HepG2 (cell line): ENCODE measurements at regions not wholly inside any gene's neighbourhood (a gene's known extent, or its start where the extent isn't known, plus 50 kb on each side); places are given as distances from the start of the nearest gene placed in this dataset.

Source experiments
- ARNTL ChIP-seq: sonication (generic); formaldehyde crosslinking; IDR thresholded peaks from 2 replicates; pipeline ENCODE4 v1.4.0; 2020; ENCODE audit warnings: mild to moderate bottlenecking, missing genetic modification reagents
- JDP2 ChIP-seq: sonication (generic); formaldehyde crosslinking; IDR thresholded peaks from 2 replicates; pipeline ENCODE4 v1.8.1; 2022; ENCODE audit warnings: missing genetic modification reagents, borderline replicate concordance
- KAT7 ChIP-seq: IDR thresholded peaks from 2 replicates; pipeline ENCODE4 v1.6.1; 2018; ENCODE audit warnings: borderline replicate concordance, missing compliant biosample characterization
- REPIN1 ChIP-seq: sonication (generic); formaldehyde crosslinking; IDR thresholded peaks from 2 replicates; pipeline ENCODE4 v1.8.0; 2022; ENCODE audit warnings: missing genetic modification reagents, low read depth, mild to moderate bottlenecking, borderline replicate concordance
- SETDB1 ChIP-seq: sonication (generic); formaldehyde crosslinking; IDR thresholded peaks from 2 replicates; pipeline ENCODE4 v1.5.1; 2020; ENCODE audit warnings: missing genetic modification reagents, mild to moderate bottlenecking, borderline replicate concordance
- ZNF10 ChIP-seq: sonication (generic); formaldehyde crosslinking; IDR thresholded peaks from 2 replicates; pipeline ENCODE4 v1.4.0; 2020; ENCODE audit warnings: mild to moderate bottlenecking, low read depth, missing genetic modification reagents, borderline replicate concordance
- ZNF12 ChIP-seq: sonication (generic); formaldehyde crosslinking; IDR thresholded peaks from 2 replicates; pipeline ENCODE4 v1.5.0; 2020; ENCODE audit warnings: missing genetic modification reagents
- TF ChIP-seq, protein P1 (sequence below): sonication (generic); formaldehyde crosslinking; IDR thresholded peaks from 2 replicates; pipeline ENCODE4 v1.9.0; 2021; ENCODE audit warnings: mild to moderate bottlenecking, missing genetic modification reagents
- TF ChIP-seq, protein P2 (sequence below): sonication (generic); formaldehyde crosslinking; conservative IDR thresholded peaks from 2 replicates; pipeline ENCODE4 v1.5.0; 2020; ENCODE audit warnings: missing genetic modification reagents

DNA sequence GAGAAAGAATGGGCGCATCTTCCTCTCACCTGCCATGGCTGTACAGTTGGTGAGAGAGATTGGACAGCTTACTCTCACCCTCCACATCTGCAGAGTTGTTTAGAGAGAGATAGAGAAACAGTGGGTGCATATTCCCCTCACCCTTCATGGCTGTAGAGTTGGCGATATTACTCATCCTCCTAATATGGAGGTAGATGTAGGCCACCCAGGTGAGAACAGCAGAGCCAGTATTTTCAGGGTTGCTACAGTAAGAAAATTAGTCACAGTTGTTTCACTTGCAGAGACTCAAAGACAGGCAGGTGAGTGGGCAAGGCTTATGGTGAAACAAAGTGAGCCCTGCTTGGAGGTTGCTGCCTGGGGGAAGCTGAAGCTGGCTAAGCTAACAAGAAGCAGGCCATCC is 65.0 kb upstream of the PFKP start (continued):
- TF ChIP-seq, protein P1, sequence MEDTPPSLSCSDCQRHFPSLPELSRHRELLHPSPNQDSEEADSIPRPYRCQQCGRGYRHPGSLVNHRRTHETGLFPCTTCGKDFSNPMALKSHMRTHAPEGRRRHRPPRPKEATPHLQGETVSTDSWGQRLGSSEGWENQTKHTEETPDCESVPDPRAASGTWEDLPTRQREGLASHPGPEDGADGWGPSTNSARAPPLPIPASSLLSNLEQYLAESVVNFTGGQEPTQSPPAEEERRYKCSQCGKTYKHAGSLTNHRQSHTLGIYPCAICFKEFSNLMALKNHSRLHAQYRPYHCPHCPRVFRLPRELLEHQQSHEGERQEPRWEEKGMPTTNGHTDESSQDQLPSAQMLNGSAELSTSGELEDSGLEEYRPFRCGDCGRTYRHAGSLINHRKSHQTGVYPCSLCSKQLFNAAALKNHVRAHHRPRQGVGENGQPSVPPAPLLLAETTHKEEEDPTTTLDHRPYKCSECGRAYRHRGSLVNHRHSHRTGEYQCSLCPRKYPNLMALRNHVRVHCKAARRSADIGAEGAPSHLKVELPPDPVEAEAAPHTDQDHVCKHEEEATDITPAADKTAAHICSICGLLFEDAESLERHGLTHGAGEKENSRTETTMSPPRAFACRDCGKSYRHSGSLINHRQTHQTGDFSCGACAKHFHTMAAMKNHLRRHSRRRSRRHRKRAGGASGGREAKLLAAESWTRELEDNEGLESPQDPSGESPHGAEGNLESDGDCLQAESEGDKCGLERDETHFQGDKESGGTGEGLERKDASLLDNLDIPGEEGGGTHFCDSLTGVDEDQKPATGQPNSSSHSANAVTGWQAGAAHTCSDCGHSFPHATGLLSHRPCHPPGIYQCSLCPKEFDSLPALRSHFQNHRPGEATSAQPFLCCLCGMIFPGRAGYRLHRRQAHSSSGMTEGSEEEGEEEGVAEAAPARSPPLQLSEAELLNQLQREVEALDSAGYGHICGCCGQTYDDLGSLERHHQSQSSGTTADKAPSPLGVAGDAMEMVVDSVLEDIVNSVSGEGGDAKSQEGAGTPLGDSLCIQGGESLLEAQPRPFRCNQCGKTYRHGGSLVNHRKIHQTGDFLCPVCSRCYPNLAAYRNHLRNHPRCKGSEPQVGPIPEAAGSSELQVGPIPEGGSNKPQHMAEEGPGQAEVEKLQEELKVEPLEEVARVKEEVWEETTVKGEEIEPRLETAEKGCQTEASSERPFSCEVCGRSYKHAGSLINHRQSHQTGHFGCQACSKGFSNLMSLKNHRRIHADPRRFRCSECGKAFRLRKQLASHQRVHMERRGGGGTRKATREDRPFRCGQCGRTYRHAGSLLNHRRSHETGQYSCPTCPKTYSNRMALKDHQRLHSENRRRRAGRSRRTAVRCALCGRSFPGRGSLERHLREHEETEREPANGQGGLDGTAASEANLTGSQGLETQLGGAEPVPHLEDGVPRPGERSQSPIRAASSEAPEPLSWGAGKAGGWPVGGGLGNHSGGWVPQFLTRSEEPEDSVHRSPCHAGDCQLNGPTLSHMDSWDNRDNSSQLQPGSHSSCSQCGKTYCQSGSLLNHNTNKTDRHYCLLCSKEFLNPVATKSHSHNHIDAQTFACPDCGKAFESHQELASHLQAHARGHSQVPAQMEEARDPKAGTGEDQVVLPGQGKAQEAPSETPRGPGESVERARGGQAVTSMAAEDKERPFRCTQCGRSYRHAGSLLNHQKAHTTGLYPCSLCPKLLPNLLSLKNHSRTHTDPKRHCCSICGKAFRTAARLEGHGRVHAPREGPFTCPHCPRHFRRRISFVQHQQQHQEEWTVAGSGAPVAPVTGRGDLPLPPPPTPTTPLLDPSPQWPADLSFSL (CRISPR knock-in tag) = no peak
- TF ChIP-seq REPIN1 (CRISPR knock-in tag) (no peak), KAT7 (CRISPR knock-in tag) (no peak), JDP2 (CRISPR knock-in tag) (no peak), ZNF12 (CRISPR knock-in tag) (no peak), SETDB1 (no peak), ARNTL (CRISPR knock-in tag) (no peak), ZNF10 (CRISPR knock-in tag) (no peak)
- TF ChIP-seq, protein P2, sequence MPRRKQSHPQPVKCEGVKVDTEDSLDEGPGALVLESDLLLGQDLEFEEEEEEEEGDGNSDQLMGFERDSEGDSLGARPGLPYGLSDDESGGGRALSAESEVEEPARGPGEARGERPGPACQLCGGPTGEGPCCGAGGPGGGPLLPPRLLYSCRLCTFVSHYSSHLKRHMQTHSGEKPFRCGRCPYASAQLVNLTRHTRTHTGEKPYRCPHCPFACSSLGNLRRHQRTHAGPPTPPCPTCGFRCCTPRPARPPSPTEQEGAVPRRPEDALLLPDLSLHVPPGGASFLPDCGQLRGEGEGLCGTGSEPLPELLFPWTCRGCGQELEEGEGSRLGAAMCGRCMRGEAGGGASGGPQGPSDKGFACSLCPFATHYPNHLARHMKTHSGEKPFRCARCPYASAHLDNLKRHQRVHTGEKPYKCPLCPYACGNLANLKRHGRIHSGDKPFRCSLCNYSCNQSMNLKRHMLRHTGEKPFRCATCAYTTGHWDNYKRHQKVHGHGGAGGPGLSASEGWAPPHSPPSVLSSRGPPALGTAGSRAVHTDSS (CRISPR knock-in tag) = no peak
- TF ChIP-seq, all 625 proteins: peak for 0
